ENCODE measurements at regions not wholly inside any gene's neighbourhood (a gene's known extent, or its start where the extent isn't known, plus 50 kb on each side); places are given as distances from the start of the nearest gene placed in this dataset.

- TF ChIP-seq ATF2 (CRISPR knock-in tag; IDR thresholded peaks at IDR 0.05; ENCODE audit: borderline replicate concordance, low read depth): no peak
- no peak for TF ChIP-seq TEAD1 (CRISPR knock-in tag; IDR thresholded peaks at IDR 0.05)
- TF ChIP-seq CREM (CRISPR knock-in tag; IDR thresholded peaks at IDR 0.05): no peak
- peaks cover 23% of the 10 kb centered on the region for H3K4me1 Mint-ChIP-seq
- ChIA-PET POLR2A (no interaction called here), CTCF (interaction anchor here (0.7 kb wide), 1 partner anchor 9 kb away, joined by 3 read pairs; no protein-coding TSS in a partner anchor)
- H3K27ac Mint-ChIP-seq: peak overlapping the region; percentile 37; the same call in 1 of the 2 replicates
- H3K9me3 Mint-ChIP-seq: no peaks in the 10 kb centered on the region
- DNase-seq (ENCODE audit: low spot score) (peak; percentile 21), ATAC-seq (no peak; the same call in 1 of the 2 replicates)
- H3K27me3 Mint-ChIP-seq (ENCODE audit: low read depth): no peaks in the 10 kb centered on the region
- H3K4me3 Mint-ChIP-seq: no peak overlapping the region
- no peaks in the 10 kb centered on the region for H3K36me3 Mint-ChIP-seq
Measured at GRCh38 chr17:13931800-13932460, 137.4 kb upstream of the COX10 start.

- Mint-ChIP-seq H3K27ac (no peak overlapping the region; the same call in 1 of the 2 replicates), H3K4me1 (peaks cover 23% of the 10 kb centered on the region), H3K4me3 (no peak overlapping the region), H3K9me3 (no peaks in the 10 kb centered on the region), H3K36me3 (no peaks in the 10 kb centered on the region), H3K27me3 (ENCODE audit: low read depth) (no peaks in the 10 kb centered on the region)
- ATAC-seq (no peak), DNase-seq (ENCODE audit: low spot score) (no peak)
- CTCF ChIA-PET: no interaction called here
- POLR2A ChIA-PET: no interaction called here
- no peak for TF ChIP-seq ZNF396 (CRISPR knock-in tag; IDR thresholded peaks at IDR 0.05; ENCODE audit: borderline replicate concordance)
- TF ChIP-seq EMX1 (CRISPR knock-in tag; IDR thresholded peaks at IDR 0.05): no peak
- no peak for TF ChIP-seq ZNF219 (CRISPR knock-in tag; IDR thresholded peaks at IDR 0.05; ENCODE audit: borderline replicate concordance)
- TF ChIP-seq CBFB (CRISPR knock-in tag; IDR thresholded peaks at IDR 0.05; ENCODE audit: low read depth): no peak
- TF ChIP-seq GABPB1 (CRISPR knock-in tag; IDR thresholded peaks at IDR 0.05): no peak
- TF ChIP-seq ZNF671 (CRISPR knock-in tag; IDR thresholded peaks at IDR 0.05): no peak
- no peak for TF ChIP-seq STAT6 (CRISPR knock-in tag; conservative IDR thresholded peaks at IDR 0.05; ENCODE audit: low read depth)
- TF ChIP-seq ZNF263 (CRISPR knock-in tag; IDR thresholded peaks at IDR 0.05; ENCODE audit: low read depth): no peak
- TF ChIP-seq PRDM15 (CRISPR knock-in tag; IDR thresholded peaks at IDR 0.05): no peak
- TF ChIP-seq ZBTB43 (CRISPR knock-in tag; IDR thresholded peaks at IDR 0.05): no peak
- TF ChIP-seq IRF2 (CRISPR knock-in tag; IDR thresholded peaks at IDR 0.05; ENCODE audit: borderline replicate concordance, low read depth): no peak
- TF ChIP-seq SOX15 (CRISPR knock-in tag; IDR thresholded peaks at IDR 0.05): no peak
- TF ChIP-seq ZNF423 (CRISPR knock-in tag; IDR thresholded peaks at IDR 0.05): no peak
Measured at GRCh38 chr17:13933441-13934276, 135.6 kb upstream of the COX10 start.

All from WTC11 (cell line).